B cell (primary cell): ENCODE measurements at regions not wholly inside any gene's neighbourhood (a gene's known extent, or its start where the extent isn't known, plus 50 kb on each side); places are given as distances from the start of the nearest gene placed in this dataset.

Experiments used
- ATAC-seq: fragments of 200-7000 bp; cut with Tn5 transposase; one replicate; pipeline ENCODE4 v1.10.0; 2021; ENCODE audit warnings: low read depth, mild to moderate bottlenecking, moderate number of reproducible peaks, moderate library complexity
- CTCF ChIA-PET: fragments of 350-600 bp; sonication (Branson Sonifier 250); formaldehyde crosslinking; loops from one replicate; lab custom pipeline; 2021; ENCODE audit warnings: antibody characterized with exemption, inconsistent platforms; lab: Charles Lee
- POLR2A ChIA-PET: fragments of 350-600 bp; sonication (Branson Sonifier 250); formaldehyde crosslinking; loops from one replicate; lab custom pipeline; 2021; ENCODE audit warnings: antibody characterized with exemption; lab: Charles Lee
- DNase-seq: peaks from one replicate; pipeline ENCODE4 v3.0.0; 2013
- H2AFZ ChIP-seq: 2 replicates; pipeline ENCODE4 v1.6.1; 2012; ENCODE audit warnings: mild to moderate bottlenecking, low read depth, low read length; ENCODE audit not compliant: insufficient read depth, poor library complexity, severe bottlenecking
- H3K27ac ChIP-seq, 2 donors: 1 replicate in 1 of 2; 2 replicates in 1 of 2; pipeline ENCODE4 v1.5.1; 2012 to 2013; ENCODE audit warnings: low read length in 2 of 2, mild to moderate bottlenecking in 2 of 2, moderate library complexity in 1 of 2
- H3K27me3 ChIP-seq, 4 experiments: fragments of 200-600 bp in 1 of 4; sonication (generic) in 1 of 4; replicated peaks in 1 of 4; 1 replicate in 2 of 4; 2 replicates in 2 of 4; pipeline versions ENCODE4 v1.6.1 to v1.7.0; 2013 to 2016; ENCODE audit warnings: low read length in 3 of 4, mild to moderate bottlenecking in 2 of 4, mixed read lengths in 1 of 4, moderate library complexity in 1 of 4; ENCODE audit not compliant: insufficient read depth in 4 of 4, control insufficient read depth in 3 of 4; ENCODE audit errors: control extremely low read depth in 1 of 4
- H3K36me3 ChIP-seq, 2 experiments: replicated peaks in 1 of 2; 1 replicate in 1 of 2; 2 replicates in 1 of 2; pipeline versions ENCODE4 v1.6.1 to v1.7.1; 2013; ENCODE audit warnings: low read length in 1 of 2; ENCODE audit not compliant: insufficient read depth in 2 of 2, control insufficient read depth in 1 of 2; ENCODE audit errors: control extremely low read depth in 1 of 2, extremely low read depth in 1 of 2
- H3K4me1 ChIP-seq, 2 donors: fragments of 200-600 bp in 1 of 2; sonication (generic) in 1 of 2; 1 replicate in 1 of 2; 2 replicates in 1 of 2; pipeline versions ENCODE4 v1.5.1 to v1.6.1; 2013 to 2017; ENCODE audit warnings: low read length in 2 of 2; ENCODE audit not compliant: control insufficient read depth in 2 of 2, insufficient read depth in 2 of 2
- H3K4me2 ChIP-seq: replicated peaks from 2 replicates; pipeline ENCODE3; 2012; ENCODE audit warnings: mild to moderate bottlenecking, low read depth, low read length; ENCODE audit not compliant: poor library complexity, severe bottlenecking
- H3K4me3 ChIP-seq, 5 experiments: fragments of 200-600 bp in 1 of 5; sonication (generic) in 1 of 5; 1 replicate in 3 of 5; 2 replicates in 2 of 5; pipeline versions ENCODE4 v1.5.1 to v1.7.0; 2011 to 2016; ENCODE audit warnings: low read length in 4 of 5, mild to moderate bottlenecking in 4 of 5, low read depth in 2 of 5, control low read depth in 1 of 5, moderate library complexity in 1 of 5; ENCODE audit not compliant: insufficient read depth in 1 of 5; ENCODE audit errors: control extremely low read depth in 1 of 5, extremely low read depth in 1 of 5
- H3K79me2 ChIP-seq: fragments of 200-600 bp; sonication (generic); one replicate; pipeline ENCODE4 v1.6.0; 2016; ENCODE audit warnings: low read length; ENCODE audit not compliant: control insufficient read depth, insufficient read depth
- H3K9ac ChIP-seq: fragments of 200-600 bp; sonication (generic); 2 replicates; pipeline ENCODE4 v1.6.1; 2017; ENCODE audit warnings: mild to moderate bottlenecking, low read length, moderate library complexity
- H3K9me3 ChIP-seq, 3 donors: one replicate each; pipeline versions ENCODE4 v1.6.1 to v1.7.1; 2013; ENCODE audit warnings: low read length in 2 of 3; ENCODE audit not compliant: control insufficient read depth in 2 of 3, insufficient read depth in 1 of 3; ENCODE audit errors: control extremely low read depth in 1 of 3
- H4K20me1 ChIP-seq: 2 replicates; pipeline ENCODE4 v1.6.0; 2012; ENCODE audit warnings: mild to moderate bottlenecking, low read length; ENCODE audit not compliant: insufficient read depth, control insufficient read depth, poor library complexity, severe bottlenecking
- H3K27ac Mint-ChIP-seq: one replicate; pipeline ENCODE4 v1.8.0; 2021; ENCODE audit warnings: mixed read lengths
- H3K27me3 Mint-ChIP-seq: one replicate; pipeline ENCODE4 v1.8.0; 2021; ENCODE audit warnings: mixed read lengths
- H3K4me1 Mint-ChIP-seq: one replicate; pipeline ENCODE4 v1.8.0; 2021; ENCODE audit warnings: mixed read lengths
- H3K4me3 Mint-ChIP-seq: one replicate; pipeline ENCODE4 v1.8.0; 2021; ENCODE audit warnings: mixed read lengths
- H3K9me3 Mint-ChIP-seq: one replicate; pipeline ENCODE4 v1.8.0; 2022; ENCODE audit warnings: mixed read lengths; ENCODE audit not compliant: insufficient read depth
- EZH2 ChIP-seq: IDR thresholded peaks from 2 replicates; pipeline ENCODE4 v1.6.1; 2012; ENCODE audit warnings: borderline replicate concordance, low read depth, mild to moderate bottlenecking, moderate library complexity, low read length; ENCODE audit not compliant: insufficient read depth, poor library complexity, severe bottlenecking
- WGBS: methylation state at CpG from one replicate; pipeline ENCODE4 v1.1.5; 2013; ENCODE audit warnings: missing lambda C conversion rate; ENCODE audit not compliant: insufficient coverage; 5-methylcytosine and 5-hydroxymethylcytosine counted together
- intact Hi-C: fragments of 100-400 bp; cut with micrococcal nuclease; formaldehyde crosslinking; loops from one replicate; pipeline ENCODE4 v1.10.0; 2022
- TF ChIP-seq, protein P1 (sequence below): fragments of 200-600 bp; IDR thresholded peaks from one replicate; pipeline ENCODE4 v1.8.0; 2022; ENCODE audit warnings: antibody characterized with exemption, mild to moderate bottlenecking

DNA sequence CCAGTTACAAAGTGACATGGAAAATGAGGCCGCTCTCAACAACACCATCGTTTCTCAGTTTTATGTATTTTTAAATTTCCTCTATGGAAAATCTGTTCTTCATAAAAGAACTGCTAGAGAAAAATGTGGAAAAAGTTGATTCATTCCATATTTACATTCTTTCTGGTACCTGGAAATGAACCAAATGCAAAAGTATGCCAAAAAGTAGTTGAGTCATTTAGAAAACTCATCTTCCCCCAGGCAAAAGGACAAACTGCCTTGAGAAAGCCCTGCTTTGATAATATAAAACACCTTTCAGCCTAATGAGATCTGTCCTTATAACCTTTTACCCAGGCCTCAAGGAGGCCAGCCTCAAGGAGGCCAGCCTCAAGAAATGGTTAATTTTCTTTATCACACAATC lies 283.0 kb upstream of the VEPH1 start:
- no peak overlapping the region for H3K9ac ChIP-seq
- H3K27ac ChIP-seq, result no peak overlapping the region
- no peaks in the 10 kb centered on the region for H4K20me1 ChIP-seq
- no peaks in the 10 kb centered on the region for H3K27me3 ChIP-seq
- no peaks in the 10 kb centered on the region for H3K9me3 ChIP-seq
- no peaks in the 10 kb centered on the region for H3K79me2 ChIP-seq
- no CpG with 5 or more reads among the region's 2 CpGs for WGBS
- H3K4me1 ChIP-seq, result no peaks in the 10 kb centered on the region
- no peaks in the 10 kb centered on the region for H3K36me3 ChIP-seq
- Mint-ChIP-seq H3K4me3 (no peak overlapping the region), H3K9me3 (no peaks in the 10 kb centered on the region), H3K27ac (no peak overlapping the region), H3K4me1 (no peaks in the 10 kb centered on the region), H3K27me3 (no peaks in the 10 kb centered on the region)
- CTCF ChIA-PET, result no interaction called here
- intact Hi-C loops, result no loop called here
- no peak overlapping the region for H3K4me3 ChIP-seq
- no peak overlapping the region for H2AFZ ChIP-seq
- H3K4me2 ChIP-seq, result no peak overlapping the region
- POLR2A ChIA-PET, result no interaction called here
- DNase-seq, result no peak
- TF ChIP-seq, protein P1, sequence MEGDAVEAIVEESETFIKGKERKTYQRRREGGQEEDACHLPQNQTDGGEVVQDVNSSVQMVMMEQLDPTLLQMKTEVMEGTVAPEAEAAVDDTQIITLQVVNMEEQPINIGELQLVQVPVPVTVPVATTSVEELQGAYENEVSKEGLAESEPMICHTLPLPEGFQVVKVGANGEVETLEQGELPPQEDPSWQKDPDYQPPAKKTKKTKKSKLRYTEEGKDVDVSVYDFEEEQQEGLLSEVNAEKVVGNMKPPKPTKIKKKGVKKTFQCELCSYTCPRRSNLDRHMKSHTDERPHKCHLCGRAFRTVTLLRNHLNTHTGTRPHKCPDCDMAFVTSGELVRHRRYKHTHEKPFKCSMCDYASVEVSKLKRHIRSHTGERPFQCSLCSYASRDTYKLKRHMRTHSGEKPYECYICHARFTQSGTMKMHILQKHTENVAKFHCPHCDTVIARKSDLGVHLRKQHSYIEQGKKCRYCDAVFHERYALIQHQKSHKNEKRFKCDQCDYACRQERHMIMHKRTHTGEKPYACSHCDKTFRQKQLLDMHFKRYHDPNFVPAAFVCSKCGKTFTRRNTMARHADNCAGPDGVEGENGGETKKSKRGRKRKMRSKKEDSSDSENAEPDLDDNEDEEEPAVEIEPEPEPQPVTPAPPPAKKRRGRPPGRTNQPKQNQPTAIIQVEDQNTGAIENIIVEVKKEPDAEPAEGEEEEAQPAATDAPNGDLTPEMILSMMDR, result no peak
- TF ChIP-seq EZH2, result no peak
- ATAC-seq, result no peak

DNA sequence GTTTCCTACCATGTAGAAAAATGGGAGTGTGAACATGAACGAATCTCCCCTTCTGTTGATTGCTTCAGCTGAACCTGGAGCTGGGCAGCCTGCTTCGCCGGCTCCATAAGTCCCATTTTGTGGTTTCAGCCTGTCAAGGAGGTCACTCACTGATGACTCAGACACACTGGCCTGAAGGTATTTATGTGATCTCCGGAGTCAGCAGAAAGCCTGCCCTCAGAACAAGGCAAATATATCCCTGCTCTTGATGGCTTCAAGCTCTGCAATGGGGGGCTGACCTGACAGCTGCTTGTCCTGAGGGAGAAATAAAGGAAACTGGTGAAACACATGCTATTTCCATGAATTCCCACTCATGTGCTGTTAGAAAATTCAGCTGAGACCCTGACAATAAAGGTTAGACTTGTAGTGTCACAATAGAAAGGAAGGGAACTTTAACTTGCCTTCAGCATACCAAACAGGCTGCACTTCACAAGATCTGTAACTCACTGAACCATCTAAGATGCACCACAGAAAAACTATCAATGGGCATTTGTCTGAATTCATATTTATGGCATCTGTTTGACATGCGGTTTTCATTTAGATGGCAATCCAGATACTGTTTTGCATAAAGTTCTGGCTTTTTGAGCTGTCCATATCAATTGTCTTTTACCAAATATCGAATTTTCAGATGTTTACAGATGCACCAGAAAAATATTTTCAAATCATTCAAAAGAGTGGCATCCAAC lies 282.0 kb upstream of the VEPH1 start:
- Mint-ChIP-seq H3K27ac (no peak overlapping the region), H3K9me3 (no peaks in the 10 kb centered on the region), H3K27me3 (no peaks in the 10 kb centered on the region), H3K4me3 (no peak overlapping the region), H3K4me1 (no peaks in the 10 kb centered on the region)
- no peak overlapping the region for H2AFZ ChIP-seq
- POLR2A ChIA-PET, result no interaction called here
- CTCF ChIA-PET, result no interaction called here
- no peaks in the 10 kb centered on the region for H3K4me1 ChIP-seq
- H3K36me3 ChIP-seq, result no peaks in the 10 kb centered on the region
- DNase-seq, result no peak
- H3K9ac ChIP-seq, result no peak overlapping the region
- TF ChIP-seq, protein P1, result no peak
- TF ChIP-seq EZH2, result no peak
- no peak overlapping the region for H3K27ac ChIP-seq
- no peaks in the 10 kb centered on the region for H3K27me3 ChIP-seq
- ATAC-seq, result no peak
- H3K4me2 ChIP-seq, result no peak overlapping the region
- no peaks in the 10 kb centered on the region for H3K9me3 ChIP-seq
- H4K20me1 ChIP-seq, result no peaks in the 10 kb centered on the region
- WGBS, result 70% methylated on average over 3 of the region's 6 CpGs
- no peak overlapping the region for H3K4me3 ChIP-seq
- no peaks in the 10 kb centered on the region for H3K79me2 ChIP-seq
- intact Hi-C loops, result no loop called here
